NCI-H128 (cell line): ENCODE measurements at regions not wholly inside any gene's neighbourhood (a gene's known extent, or its start where the extent isn't known, plus 50 kb on each side); places are given as distances from the start of the nearest gene placed in this dataset.
"Not testable (repeated sequence)": the region's sequence is repeated elsewhere in the genome, so short reads cannot be mapped to it uniquely, and the experiment has no call there.

Experiments
- DNase-seq: peaks from one replicate; lab custom pipeline; 2025; ENCODE audit not compliant: unreplicated experiment; lab: John Stamatoyannopoulos, UW

DNA sequence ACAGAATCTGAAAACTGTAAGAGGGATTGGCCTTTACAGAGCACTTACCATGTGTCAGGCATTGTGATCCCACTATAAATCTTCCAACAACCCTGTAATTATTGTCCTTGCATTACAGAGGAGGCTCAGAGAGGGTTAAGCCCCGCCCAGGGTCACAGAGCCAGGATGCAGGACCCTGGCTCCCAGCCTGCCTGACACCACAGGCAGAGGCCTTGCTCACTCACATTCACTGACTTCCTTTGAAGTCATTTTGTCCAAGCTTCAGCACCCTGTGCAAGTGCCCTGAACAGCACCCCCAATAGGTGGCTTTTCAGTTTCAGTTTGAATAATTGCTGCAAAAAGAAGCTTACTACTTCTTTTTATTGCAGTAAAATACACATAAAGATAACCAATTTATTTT is 256.8 kb upstream of the NFIA start:
- no peak for DNase-seq

DNA sequence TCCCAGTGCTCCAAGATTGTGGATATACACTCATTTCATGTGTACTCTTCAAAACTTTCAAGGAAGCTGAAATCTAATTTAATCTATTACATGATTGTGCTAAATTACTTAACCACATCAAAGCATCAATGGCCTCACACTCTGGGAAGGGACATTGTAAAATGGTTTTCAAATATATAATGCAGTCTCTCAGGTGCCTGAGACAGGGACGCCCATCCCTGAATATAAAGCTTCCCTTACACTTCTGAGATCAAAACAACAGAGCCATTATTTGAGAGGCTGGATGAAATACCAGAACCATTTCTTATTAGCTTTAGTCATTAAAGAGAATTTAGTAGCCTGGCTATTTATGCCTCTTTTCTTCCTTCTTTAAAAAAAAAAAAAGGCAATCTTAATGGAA is 259.2 kb upstream of the NFIA start:
- DNase-seq, result no peak

DNA sequence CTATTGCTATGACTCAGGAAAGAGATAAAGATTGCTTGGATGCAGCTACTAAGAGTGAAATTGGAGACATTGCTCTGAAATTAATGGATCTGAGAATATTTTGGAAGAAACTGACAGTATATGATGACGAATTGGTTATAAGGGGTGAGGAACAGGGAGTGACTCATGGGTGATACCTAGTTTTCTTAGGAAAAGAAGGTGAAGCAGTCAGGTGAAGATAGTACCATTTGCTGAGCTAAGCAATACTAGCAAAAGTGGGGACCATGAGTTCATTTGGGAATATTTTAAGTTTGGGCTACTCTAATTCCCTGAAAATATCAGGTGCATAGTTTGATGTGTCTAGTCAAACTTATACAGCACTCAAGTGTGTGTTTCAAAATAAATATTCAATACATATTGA is 260.1 kb upstream of the NFIA start:
- DNase-seq, result no peak

DNA sequence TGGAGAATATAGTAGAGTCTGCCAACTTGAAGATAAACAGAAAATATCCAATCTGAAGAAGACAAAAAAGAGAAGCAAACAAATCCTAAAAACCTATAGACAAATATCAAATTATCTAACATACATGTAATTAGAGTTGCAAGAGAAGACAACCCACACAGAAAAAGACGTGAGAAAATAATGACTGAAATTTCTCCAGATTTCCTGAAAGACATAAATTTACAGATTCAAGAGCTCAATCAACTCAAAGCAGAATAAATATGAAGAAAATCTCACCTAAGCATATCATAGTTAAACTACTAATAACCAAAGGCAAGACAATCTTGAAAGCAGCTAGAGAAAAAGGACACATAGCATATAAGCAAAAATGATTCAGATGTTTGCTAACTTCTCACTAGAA is 261.2 kb upstream of the NFIA start:
- DNase-seq, result no peak

DNA sequence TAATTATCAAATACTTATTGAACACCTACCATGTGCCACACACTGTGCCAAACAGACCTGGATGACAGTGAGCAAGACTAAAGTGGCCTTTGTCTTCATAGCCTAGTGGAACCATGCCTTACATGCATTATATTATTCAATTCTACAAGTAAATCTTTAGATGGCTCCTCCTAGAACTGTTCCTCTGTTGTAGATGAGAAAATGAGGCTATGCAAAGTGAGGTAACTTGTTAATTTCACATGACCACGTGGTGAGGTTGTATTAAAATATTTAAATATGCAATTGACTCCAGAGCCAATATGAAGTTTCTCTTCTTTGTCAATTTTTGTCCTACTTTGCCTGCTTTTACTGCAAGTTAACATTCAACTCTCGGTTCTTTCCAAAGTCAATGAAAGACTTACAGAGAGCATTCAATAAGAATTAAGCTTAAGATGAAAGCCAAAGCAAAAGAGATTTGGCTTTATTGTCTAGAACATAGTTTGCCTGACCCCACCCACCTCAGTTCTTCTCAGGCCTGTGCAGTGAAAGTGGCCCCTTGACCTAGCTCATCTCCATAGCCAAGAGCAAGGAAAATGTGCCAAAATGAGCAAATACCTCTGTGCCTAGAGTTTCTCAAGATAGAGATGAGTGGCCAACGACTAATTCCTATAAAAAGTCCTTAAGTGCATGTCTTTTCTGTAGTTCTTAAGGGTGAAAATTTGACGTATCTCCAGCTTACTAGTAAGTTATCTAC is 263.2 kb upstream of the NFIA start:
- no peak for DNase-seq

DNA sequence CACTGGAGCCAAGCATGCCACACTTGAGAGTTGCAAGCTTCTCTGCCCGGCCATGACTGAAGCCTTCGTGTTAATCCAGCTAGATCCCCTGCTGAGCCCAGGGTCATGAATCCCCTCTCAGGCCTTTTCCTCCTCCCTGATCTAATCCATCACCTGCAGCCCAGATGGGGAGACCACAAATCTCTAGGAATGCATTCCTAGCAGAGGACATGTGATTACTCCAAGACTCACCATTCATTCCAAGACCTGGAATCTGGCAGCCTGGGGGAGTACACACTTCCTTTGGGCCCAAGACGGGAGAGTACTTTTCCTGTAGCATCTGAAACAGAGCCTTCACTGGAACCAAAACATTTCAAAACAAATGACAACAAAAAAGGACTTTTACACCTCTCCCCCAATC is 269.3 kb upstream of the NFIA start:
- no peak for DNase-seq

DNA sequence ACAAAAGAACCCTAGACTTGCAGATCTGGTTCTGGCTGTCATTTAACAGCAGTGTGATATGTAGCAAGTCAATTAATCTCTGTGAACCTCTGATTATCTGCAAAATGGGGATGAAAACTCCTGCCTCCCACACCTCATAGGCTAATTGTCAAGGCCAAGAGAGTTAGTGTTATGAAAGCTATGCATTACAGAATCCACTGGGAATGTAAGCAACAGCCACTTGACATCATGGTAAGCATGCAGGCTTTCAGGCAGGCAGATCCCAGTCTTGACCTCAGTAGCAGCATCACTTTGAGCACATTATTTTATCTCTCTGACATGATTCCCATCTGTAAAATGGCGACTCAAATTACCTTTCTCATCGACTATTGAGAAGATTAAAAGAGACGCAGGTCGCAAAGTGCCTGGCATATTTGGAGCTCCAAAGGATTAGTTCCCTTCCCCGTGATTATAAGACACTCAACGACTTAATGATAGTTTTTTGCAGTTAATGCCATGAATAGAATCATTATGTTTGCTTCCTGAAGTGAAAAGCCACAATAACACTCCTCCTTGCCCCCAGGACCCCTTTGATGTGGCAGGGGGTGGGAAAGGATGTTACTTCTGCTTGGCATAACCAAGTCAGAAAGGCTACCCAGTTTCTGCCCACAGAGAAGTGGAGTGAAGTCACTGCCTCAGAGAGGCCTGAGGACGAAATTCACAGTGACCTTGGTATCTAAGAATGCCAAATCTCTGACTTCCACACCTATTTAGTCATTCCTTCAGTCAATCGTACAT is 273.0 kb upstream of the NFIA start:
- no peak for DNase-seq

DNA sequence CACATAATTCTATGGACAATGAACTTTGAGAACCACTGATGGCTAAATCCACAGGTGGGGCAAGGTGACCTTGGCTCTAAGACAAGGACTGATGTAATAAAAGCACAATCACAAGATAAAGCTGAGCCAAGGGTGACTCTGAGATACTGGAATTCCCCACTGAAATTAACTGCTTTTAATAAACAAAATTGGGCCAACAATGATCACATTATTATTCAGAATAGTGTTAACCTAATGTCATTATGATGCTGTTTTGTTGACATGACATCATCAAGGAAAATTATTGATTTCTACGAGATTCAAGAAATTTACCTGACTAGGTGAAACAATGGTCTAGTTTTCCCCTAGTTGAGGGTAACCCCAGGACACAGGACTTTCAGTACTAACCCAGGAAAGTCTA is 273.7 kb upstream of the NFIA start:
- no peak for DNase-seq

DNA sequence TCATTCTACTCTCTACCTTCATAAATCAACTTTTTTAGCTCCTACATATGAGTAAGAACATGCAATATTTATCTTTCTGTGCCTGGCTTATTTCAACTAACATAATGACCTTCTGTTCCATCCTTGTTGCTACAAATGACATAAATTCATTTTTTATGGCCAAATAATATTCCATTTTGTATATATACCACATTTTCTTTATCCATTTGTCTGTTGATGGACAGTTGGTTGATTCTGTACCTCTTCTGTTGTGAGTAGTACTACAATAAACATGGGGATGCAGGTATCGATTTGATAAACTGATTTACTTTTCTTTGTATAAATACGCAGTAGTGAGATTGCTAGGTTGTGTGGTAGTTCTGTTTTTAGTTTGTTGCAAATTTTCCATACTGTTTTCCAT is 279.5 kb upstream of the NFIA start:
- no peak for DNase-seq

DNA sequence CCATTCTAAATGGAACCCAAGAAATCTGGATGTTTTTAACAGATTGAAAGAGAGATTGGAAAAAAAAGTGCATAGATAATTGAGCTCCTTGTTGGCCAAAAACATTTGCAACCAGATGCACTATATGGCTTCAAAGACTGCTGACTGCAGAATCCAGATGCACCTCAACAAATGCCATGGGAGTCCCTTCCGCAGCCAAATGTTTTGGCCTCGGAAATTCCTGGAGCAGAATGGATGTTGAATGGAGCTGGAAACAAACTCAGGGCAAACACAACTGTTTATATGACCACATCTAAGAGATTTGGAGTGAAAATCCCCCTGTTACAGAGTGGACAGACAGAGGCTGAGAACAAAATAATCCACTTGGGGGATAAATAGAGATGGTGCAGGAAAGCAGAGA is 285.0 kb upstream of the NFIA start:
- no peak for DNase-seq

DNA sequence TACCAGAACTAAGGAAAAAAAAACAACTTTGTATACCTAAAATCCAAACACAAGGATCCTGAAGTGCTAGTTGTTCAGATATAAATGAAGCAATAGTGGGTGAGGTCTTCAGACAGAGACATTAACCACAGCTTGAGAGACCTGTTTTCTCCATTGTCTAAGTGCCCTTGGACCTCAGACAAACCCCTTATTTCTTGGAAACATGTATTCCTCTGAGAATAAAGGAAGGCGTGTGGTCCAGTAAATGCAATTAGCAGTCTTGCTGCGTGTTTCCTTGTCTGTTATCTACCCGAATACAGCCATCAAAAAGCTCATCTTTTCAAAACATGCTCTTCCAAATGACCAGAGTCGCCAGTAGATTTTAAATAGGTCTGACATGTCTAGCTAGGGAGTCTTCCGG is 291.1 kb upstream of the NFIA start:
- no peak for DNase-seq

DNA sequence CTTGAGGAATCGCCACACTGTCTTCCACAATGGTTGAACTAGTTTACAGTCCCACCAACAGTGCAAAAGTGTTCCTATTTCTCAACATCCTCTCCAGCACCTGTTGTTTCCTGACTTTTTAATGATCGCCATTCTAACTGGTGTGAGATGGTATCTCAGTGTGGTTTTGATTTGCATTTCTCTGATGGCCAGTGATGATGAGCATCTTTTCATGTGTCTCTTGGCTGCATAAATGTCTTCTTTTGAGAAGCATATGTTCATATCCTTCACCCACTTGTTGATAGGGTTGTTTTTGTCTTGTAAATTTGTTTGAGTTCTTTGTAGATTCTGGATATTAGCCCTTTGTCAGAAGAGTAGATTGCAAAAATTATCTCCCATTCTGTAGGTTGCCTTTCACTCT is 309.3 kb upstream of the NFIA start:
- DNase-seq, result not testable (repeated sequence)

DNA sequence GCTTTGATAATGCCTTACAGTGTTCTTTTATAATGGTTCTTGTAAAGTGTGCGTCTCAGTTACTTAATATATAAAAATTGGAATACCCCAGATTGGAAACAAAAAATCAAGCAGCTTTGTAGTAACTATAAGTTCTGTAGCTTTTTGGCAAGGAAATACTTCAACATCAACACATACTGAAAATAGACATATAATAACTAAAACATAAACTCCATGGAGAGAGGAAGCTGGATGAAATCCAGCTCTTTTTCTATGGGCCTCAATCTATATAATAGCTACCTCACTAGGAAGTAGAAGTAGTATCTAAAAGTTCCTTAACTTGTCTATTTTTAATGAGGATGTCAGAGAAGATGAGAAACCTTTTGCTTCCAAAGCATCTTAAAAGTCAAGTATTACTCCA is 313.3 kb upstream of the NFIA start:
- no peak for DNase-seq

DNA sequence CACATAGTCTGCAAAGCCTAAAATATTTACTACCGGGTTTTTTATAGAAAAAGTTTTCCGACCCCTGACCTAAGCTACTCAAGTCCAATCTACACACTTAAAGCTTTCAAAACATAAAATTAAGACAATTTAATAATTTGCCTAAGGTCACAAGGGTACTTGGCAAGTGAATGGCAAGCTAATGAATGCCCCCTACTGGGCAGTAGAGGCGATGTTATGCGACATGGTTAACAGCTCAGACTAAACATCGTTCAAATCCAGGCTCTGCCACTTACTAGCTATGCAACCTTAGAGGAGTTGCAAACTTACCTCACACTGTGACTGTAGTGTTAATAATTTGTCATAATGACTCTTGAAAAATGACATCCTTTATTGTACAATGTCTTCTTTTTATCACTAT is 317.2 kb upstream of the NFIA start:
- no peak for DNase-seq

DNA sequence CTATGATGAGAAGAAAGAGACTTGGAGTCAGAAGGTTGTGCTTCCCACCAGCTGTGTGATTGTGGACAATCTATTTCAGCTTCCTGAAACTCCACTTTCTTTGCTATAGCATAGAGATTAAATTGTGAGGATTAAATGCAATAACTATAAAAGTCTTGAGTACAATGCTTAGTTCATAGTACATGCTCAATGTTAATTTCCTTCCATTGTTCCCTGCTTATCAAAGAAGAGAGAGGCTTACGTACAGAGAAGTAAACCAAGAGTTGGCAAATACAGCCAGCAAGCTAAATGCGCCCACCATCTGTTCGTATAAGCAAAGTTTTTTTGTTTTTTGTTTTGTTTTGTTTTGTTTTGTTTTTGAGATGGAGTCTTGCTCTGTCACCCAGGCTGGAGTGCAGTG is 317.9 kb upstream of the NFIA start:
- no peak for DNase-seq

DNA sequence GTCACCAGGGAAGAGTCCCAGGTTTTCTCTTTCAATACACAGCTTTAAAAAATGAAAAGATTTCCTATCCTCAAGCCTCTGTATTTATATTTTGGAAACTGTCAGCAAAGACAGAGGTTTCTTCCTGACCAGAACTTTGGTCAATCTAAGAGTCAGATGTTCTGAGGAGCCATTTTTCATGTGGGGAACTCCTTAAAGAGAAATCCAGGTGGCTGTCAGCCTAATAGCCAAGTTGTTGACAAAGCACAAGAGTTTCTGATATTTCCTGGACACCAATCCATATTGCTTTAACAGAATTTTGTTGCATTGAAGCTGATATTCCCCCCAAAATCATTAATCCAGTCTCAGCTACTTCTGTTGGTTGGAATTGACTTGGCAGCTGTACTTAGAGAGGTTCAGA is 318.6 kb upstream of the NFIA start:
- no peak for DNase-seq

DNA sequence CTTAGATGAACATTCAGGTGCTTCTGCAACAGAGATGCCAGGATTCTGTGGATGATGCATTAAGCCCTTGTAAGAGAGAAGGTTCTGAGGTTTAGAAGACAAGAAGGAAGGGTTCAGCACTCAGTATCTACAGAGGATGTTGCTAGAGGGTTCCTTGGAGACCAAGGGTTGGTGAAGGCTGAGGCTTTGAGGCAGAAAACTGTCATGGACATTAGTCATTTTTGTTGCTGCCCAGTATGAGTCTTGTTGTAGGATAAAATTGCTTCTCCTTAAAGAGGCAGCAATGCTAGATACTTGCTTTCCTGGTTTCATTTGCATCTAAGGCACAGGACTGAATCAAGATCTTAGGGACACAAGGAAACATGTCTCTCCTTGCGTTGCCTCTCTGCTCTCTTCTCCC is 319.4 kb upstream of the NFIA start:
- no peak for DNase-seq

DNA sequence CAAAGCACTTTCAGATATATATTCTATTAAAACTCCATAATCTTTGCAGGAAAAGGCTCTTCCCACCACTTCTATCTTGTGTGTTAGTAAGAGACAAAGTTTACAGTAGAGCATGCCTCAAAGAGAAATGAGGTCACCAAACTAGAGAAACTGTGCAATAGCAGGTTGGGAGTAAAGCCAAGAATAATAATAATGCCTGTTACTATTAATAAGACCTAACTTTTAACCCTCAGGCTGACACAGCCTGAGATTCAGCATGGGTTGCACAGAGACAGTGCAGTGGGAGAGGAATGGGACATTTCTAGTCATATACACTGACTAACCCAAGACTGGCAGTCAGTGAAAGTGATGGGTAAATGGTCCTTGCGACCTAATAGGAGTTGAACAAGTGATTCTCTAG is 320.2 kb upstream of the NFIA start:
- DNase-seq, result no peak

DNA sequence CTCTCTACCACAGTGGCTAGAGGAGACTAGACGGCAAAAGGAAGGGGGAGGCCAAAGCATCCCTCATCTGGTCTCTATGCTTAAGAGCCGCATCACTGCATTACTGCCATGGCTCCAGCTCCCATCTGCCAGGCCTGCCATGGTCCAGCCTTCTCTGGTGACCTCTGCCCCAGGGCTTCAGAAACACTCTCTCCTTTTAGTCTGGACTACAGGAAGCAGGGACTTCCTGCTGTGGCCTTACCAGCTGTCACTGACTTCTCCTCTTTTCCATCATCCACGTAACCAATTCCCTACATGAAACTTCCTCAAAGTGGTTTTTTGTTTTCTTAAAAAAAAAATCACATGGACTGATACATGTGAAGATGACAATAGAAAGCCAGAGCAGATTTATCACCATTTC is 323.1 kb upstream of the NFIA start:
- DNase-seq, result no peak

DNA sequence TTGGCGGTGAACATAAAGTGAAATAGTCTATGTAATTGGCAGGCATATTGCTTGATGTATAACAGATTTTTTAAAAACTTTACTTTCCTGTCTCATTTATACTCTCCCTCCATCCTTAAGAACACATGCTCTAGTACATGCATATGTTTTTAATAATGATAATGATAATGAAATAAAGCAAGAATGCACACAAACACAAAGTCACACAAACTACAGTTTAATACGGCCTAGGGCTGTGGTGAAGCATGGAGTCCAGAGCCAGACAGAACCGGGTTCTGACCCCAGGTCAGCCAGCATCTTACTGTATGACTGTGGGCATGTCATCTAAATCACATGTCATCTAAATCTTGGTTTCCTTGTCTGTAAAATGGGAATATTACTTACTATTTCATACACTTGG is 324.9 kb upstream of the NFIA start:
- no peak for DNase-seq

DNA sequence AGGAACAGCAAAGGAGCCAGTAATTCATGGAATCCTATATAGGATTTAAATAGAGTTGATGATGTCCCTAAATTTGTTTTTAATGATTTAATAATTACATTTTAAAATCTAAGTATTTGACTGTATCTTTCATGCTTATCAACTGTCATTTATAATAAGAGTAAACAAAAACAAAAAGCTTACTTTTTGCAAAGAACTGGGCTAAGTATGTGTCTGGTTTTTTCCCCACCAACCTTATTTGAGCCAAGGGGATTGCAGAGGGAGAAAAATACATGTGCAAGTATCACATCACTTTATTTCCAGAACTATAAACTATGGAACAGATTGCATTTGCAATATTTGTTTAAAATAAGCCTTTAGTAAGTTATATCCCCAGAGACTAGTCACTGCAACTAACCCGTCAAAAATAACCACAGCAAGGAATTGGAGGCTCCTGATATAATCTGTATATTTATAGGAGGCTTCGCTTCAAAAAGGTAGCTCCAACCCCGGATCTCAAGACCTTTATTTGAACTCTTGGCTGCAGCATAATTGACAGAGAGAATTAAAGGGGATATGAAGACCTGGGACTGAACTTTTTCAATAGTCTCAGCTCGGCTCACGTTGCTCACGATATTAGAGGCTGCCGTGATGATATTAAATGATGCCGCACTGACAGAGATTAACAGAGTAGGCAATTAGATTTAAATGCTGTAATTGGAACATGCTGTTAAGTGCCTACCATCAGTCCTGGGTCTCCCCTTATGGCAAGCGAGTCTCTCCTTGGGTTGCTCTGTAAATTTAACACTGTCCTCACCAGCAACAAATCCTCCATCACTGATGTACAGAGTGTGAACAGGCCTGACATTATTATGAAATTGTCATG is 329.1 kb upstream of the NFIA start:
- no peak for DNase-seq

DNA sequence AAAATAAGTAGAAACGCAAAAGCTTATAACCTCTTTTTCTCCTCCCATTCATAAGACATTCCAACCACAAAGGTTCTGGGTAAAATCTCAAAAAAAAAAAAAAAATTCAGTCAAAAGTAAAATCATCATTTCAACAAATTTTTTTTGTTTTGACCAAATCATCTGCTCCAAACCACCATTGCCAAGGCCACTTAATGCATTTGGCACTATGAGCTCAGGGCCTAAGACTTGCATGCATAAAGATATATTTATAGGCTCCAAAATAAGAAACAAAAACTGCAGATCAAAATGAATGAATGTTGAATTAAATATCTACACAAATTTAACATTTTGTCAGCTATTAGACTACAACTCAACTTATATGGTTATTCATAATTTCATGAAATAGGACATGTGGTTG is 331.1 kb upstream of the NFIA start:
- no peak for DNase-seq
